Putamen (tissue), 1 donor: ENCODE measurements at regions not wholly inside any gene's neighbourhood (a gene's known extent, or its start where the extent isn't known, plus 50 kb on each side); places are given as distances from the start of the nearest gene placed in this dataset.

Source experiments
- DNase-seq: peaks from one replicate; pipeline ENCODE4 v3.0.0-alpha.2; 2016; ENCODE audit warnings: low spot score

GRCh38 chr6:149182262-149182661, 135.2 kb upstream of the TAB2 start:
- no peak for DNase-seq

- DNase-seq, result no peak
Measured at GRCh38 chr6:149184523-149184922, 133.0 kb upstream of the TAB2 start.

- DNase-seq, result no peak
Measured at GRCh38 chr6:149185799-149186357, 131.6 kb upstream of the TAB2 start.

- no peak for DNase-seq
Measured at GRCh38 chr6:149186873-149187272, 130.6 kb upstream of the TAB2 start.

GRCh38 chr6:149190224-149190831, 127.2 kb upstream of the TAB2 start:
- DNase-seq, result no peak

GRCh38 chr6:149194820-149195558, 122.5 kb upstream of the TAB2 start:
- DNase-seq, result no peak

GRCh38 chr6:149196091-149196490, 121.4 kb upstream of the TAB2 start:
- DNase-seq, result no peak

GRCh38 chr6:149197482-149197881, 120.0 kb upstream of the TAB2 start:
- no peak for DNase-seq

- DNase-seq, result no peak
Measured at GRCh38 chr6:149198265-149198664, 119.2 kb upstream of the TAB2 start.

GRCh38 chr6:149200282-149200945, 117.1 kb upstream of the TAB2 start:
- no peak for DNase-seq

- DNase-seq, result no peak
Measured at GRCh38 chr6:149201068-149201655, 116.3 kb upstream of the TAB2 start.

- DNase-seq, result no peak
Measured at GRCh38 chr6:149202100-149202499, 115.4 kb upstream of the TAB2 start.

- no peak for DNase-seq
Measured at GRCh38 chr6:149202952-149203351, 114.6 kb upstream of the TAB2 start.

- no peak for DNase-seq
Measured at GRCh38 chr6:149203509-149203908, 114.0 kb upstream of the TAB2 start.

- peak; percentile 49 for DNase-seq
Measured at GRCh38 chr6:149208134-149208601, 109.3 kb upstream of the TAB2 start.

- no peak for DNase-seq
Measured at GRCh38 chr6:149209871-149210775, 107.4 kb upstream of the TAB2 start.

GRCh38 chr6:149211046-149211571, 106.4 kb upstream of the TAB2 start:
- DNase-seq, result no peak

- peak; percentile 58 for DNase-seq
Measured at GRCh38 chr6:149212206-149212605, 105.3 kb upstream of the TAB2 start.

GRCh38 chr6:149212892-149213801, 104.4 kb upstream of the TAB2 start:
- DNase-seq, result no peak

GRCh38 chr6:149213829-149214228, 103.7 kb upstream of the TAB2 start:
- DNase-seq, result no peak
